K562 (cell line): ENCODE measurements at regions not wholly inside any gene's neighbourhood (a gene's known extent, or its start where the extent isn't known, plus 50 kb on each side); places are given as distances from the start of the nearest gene placed in this dataset.

ENCODE experiments used
- CEBPB ChIP-seq: fragments of 450-650 bp; IDR thresholded peaks from 2 replicates; pipeline ENCODE4 v1.6.1; 2016; ENCODE audit warnings: missing genetic modification characterization, missing compliant biosample characterization
- CHCHD3 ChIP-seq: fragments of 250-450 bp; sonication (Bioruptor Pico); IDR thresholded peaks from 2 replicates; pipeline ENCODE4 v2.1.2; 2022; ENCODE audit warnings: mild to moderate bottlenecking
- FOXP1 ChIP-seq: sonication (generic); formaldehyde crosslinking; IDR thresholded peaks from 2 replicates; pipeline ENCODE4 v1.8.0; 2022; ENCODE audit warnings: mild to moderate bottlenecking, missing genetic modification reagents
- GABPB1 ChIP-seq: sonication (generic); formaldehyde crosslinking; IDR thresholded peaks from 2 replicates; pipeline ENCODE4 v1.8.0; 2022; ENCODE audit warnings: mild to moderate bottlenecking, missing genetic modification reagents
- GATA2 ChIP-seq: sonication (generic); formaldehyde crosslinking; IDR thresholded peaks from 2 replicates; pipeline ENCODE4 v1.4.0; 2020; ENCODE audit warnings: mild to moderate bottlenecking, missing genetic modification reagents
- GMEB1 ChIP-seq: fragments of 250-450 bp; sonication (Bioruptor Pico); IDR thresholded peaks from 2 replicates; pipeline ENCODE4 v1.4.0; 2020; ENCODE audit warnings: mild to moderate bottlenecking
- MCM2 ChIP-seq: fragments of 450-650 bp; IDR thresholded peaks from 2 replicates; pipeline ENCODE4 v1.6.1; 2017; ENCODE audit warnings: low read depth, mild to moderate bottlenecking
- PML ChIP-seq: IDR thresholded peaks from 2 replicates; pipeline ENCODE4 v1.6.1; 2012; ENCODE audit warnings: low read length, inconsistent platforms
- RAD21 ChIP-seq, 2 experiments: fragments of 250-450 bp in 1 of 2; fragments of 450-650 bp in 1 of 2; sonication (Bioruptor Pico) in 1 of 2; formaldehyde crosslinking in 1 of 2; IDR thresholded peaks in 1 of 2; conservative IDR thresholded peaks in 1 of 2; 2 replicates each; pipeline versions ENCODE4 v1.4.0 to v1.8.0; 2020 to 2022; ENCODE audit warnings: mild to moderate bottlenecking in 2 of 2, moderate library complexity in 1 of 2
- RNF2 ChIP-seq: sonication (generic); IDR thresholded peaks from 2 replicates; pipeline ENCODE4 v1.6.1; 2016
- WHSC1 ChIP-seq: IDR thresholded peaks from one replicate; pipeline ENCODE4 v1.6.1; 2012; ENCODE audit warnings: low read length, control low read depth, inconsistent platforms
- TF ChIP-seq, protein P1 (sequence below), 3 experiments: IDR thresholded peaks in 2 of 3; conservative IDR thresholded peaks in 1 of 3; 2 replicates each; pipeline ENCODE4 v1.5.1; 2011 to 2012; ENCODE audit warnings: low read length in 3 of 3, mild to moderate bottlenecking in 3 of 3, control low read depth in 2 of 3, improper control_type of control experiment in 1 of 3, inconsistent platforms in 1 of 3, low read depth in 1 of 3, mixed read lengths in 1 of 3, moderate library complexity in 1 of 3; ENCODE audit not compliant: insufficient read depth in 2 of 3
- TF ChIP-seq, protein P2 (sequence below): sonication (generic); formaldehyde crosslinking; IDR thresholded peaks from 2 replicates; pipeline ENCODE4 v1.8.1; 2022; ENCODE audit warnings: missing genetic modification reagents

DNA sequence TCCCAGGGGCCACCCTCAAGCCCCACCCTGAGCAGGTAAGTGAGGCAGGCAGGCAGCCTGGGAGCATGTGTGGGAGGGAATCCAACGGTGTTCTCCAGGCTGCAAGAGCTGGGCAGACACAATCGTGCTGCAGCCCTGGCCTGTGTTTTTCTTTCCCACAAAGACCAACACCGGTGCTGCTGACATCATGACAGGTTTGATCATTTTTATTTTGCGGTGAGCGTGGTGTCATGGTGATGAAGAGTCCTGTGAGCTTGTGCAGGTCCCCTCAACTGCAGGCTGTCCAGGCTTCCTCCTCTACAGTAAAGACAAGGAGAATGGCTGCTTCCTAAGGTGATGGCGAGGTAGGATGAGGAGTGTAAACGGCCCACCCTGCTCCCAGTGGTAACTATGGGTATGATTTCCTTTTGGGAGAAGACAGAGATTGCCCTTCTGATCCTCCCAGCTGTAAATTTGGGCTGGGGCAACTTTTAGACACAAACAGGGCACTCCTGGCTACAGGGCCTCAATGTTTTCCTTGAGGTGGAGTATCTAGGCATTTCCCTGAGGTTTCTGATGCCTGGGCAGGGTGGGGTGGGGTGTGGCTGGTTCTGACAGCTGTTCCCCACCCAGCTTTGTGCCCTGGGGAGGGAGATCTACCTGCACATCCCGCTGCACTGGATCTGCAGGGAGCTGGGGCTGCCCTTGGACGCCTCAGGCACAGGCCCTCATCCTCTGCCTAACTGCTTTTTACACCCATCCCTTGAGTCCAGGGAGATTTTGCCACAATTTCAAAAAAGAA, 109.1 kb downstream of the VCPKMT start:
- TF ChIP-seq RAD21 (CRISPR knock-in tag; conservative IDR thresholded peaks at IDR 0.05 in 1 of 2, IDR thresholded peaks at IDR 0.05 in 1 of 2) = 0 out of 4 replicates have a peak, but pooled peaks of 1 of the 2 experiments have one; percentile 5
- no peak for TF ChIP-seq CHCHD3 (CRISPR knock-in tag)
- TF ChIP-seq, protein P1, sequence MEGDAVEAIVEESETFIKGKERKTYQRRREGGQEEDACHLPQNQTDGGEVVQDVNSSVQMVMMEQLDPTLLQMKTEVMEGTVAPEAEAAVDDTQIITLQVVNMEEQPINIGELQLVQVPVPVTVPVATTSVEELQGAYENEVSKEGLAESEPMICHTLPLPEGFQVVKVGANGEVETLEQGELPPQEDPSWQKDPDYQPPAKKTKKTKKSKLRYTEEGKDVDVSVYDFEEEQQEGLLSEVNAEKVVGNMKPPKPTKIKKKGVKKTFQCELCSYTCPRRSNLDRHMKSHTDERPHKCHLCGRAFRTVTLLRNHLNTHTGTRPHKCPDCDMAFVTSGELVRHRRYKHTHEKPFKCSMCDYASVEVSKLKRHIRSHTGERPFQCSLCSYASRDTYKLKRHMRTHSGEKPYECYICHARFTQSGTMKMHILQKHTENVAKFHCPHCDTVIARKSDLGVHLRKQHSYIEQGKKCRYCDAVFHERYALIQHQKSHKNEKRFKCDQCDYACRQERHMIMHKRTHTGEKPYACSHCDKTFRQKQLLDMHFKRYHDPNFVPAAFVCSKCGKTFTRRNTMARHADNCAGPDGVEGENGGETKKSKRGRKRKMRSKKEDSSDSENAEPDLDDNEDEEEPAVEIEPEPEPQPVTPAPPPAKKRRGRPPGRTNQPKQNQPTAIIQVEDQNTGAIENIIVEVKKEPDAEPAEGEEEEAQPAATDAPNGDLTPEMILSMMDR (IDR thresholded peaks at IDR 0.05 in 2 of 3, conservative IDR thresholded peaks at IDR 0.05 in 1 of 3; ENCODE audit: insufficient read depth in 2 of 3, low read depth in 1 of 3, low read length in 3 of 3) = no peak
- no peak for TF ChIP-seq WHSC1
- no peak for TF ChIP-seq RNF2
- TF ChIP-seq GABPB1 (CRISPR knock-in tag) = no peak
- TF ChIP-seq GMEB1 = no peak
- TF ChIP-seq MCM2 = no peak
- no peak for TF ChIP-seq CEBPB (tag)
- TF ChIP-seq, protein P2, sequence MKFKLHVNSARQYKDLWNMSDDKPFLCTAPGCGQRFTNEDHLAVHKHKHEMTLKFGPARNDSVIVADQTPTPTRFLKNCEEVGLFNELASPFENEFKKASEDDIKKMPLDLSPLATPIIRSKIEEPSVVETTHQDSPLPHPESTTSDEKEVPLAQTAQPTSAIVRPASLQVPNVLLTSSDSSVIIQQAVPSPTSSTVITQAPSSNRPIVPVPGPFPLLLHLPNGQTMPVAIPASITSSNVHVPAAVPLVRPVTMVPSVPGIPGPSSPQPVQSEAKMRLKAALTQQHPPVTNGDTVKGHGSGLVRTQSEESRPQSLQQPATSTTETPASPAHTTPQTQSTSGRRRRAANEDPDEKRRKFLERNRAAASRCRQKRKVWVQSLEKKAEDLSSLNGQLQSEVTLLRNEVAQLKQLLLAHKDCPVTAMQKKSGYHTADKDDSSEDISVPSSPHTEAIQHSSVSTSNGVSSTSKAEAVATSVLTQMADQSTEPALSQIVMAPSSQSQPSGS = no peak
- TF ChIP-seq PML = no peak
- no peak for TF ChIP-seq FOXP1 (CRISPR knock-in tag)
- no peak for TF ChIP-seq GATA2
